ENCODE measurements at regions not wholly inside any gene's neighbourhood (a gene's known extent, or its start where the extent isn't known, plus 50 kb on each side); places are given as distances from the start of the nearest gene placed in this dataset.

GRCh38 chr5:61731946-61732314, 399.9 kb downstream of the ZSWIM6 start:
- peak; percentile 0 for DNase-seq (ENCODE audit: low read depth)
- TF ChIP-seq CTCF (IDR thresholded peaks at IDR 0.05; ENCODE audit: insufficient read depth, low read length), result no peak
- no peak overlapping the region for H3K4me3 ChIP-seq (ENCODE audit: low read depth, low read length)

GRCh38 chr5:61732369-61732768, 400.3 kb downstream of the ZSWIM6 start:
- TF ChIP-seq CTCF (IDR thresholded peaks at IDR 0.05; ENCODE audit: insufficient read depth, low read length), result no peak
- no peak overlapping the region for H3K4me3 ChIP-seq (ENCODE audit: low read depth, low read length)
- peak; percentile 1 for DNase-seq (ENCODE audit: low read depth)

GRCh38 chr5:61732796-61733195, 400.7 kb downstream of the ZSWIM6 start:
- no peak overlapping the region for H3K4me3 ChIP-seq (ENCODE audit: low read depth, low read length)
- DNase-seq (ENCODE audit: low read depth), result no peak
- no peak for TF ChIP-seq CTCF (IDR thresholded peaks at IDR 0.05; ENCODE audit: insufficient read depth, low read length)

GRCh38 chr5:61734001-61734400, 401.9 kb downstream of the ZSWIM6 start:
- TF ChIP-seq CTCF (IDR thresholded peaks at IDR 0.05; ENCODE audit: insufficient read depth, low read length), result no peak
- no peak overlapping the region for H3K4me3 ChIP-seq (ENCODE audit: low read depth, low read length)
- DNase-seq (ENCODE audit: low read depth), result no peak

- TF ChIP-seq CTCF (IDR thresholded peaks at IDR 0.05; ENCODE audit: insufficient read depth, low read length), result no peak
- DNase-seq (ENCODE audit: low read depth), result peak; percentile 10
- H3K4me3 ChIP-seq (ENCODE audit: low read depth, low read length), result no peak overlapping the region
Observed at GRCh38 chr5:61734966-61735365, 402.9 kb downstream of the ZSWIM6 start.

- H3K4me3 ChIP-seq (ENCODE audit: low read depth, low read length), result no peak overlapping the region
- peak; percentile 4 for DNase-seq (ENCODE audit: low read depth)
- no peak for TF ChIP-seq CTCF (IDR thresholded peaks at IDR 0.05; ENCODE audit: insufficient read depth, low read length)
Observed at GRCh38 chr5:61735531-61735930, 403.5 kb downstream of the ZSWIM6 start.

GRCh38 chr5:61735995-61736394, 403.9 kb downstream of the ZSWIM6 start:
- no peak for DNase-seq (ENCODE audit: low read depth)
- no peak for TF ChIP-seq CTCF (IDR thresholded peaks at IDR 0.05; ENCODE audit: insufficient read depth, low read length)
- H3K4me3 ChIP-seq (ENCODE audit: low read depth, low read length), result no peak overlapping the region

Measured in fibroblast of the aortic adventitia (primary cell).